ENCODE measurements at regions not wholly inside any gene's neighbourhood (a gene's known extent, or its start where the extent isn't known, plus 50 kb on each side); places are given as distances from the start of the nearest gene placed in this dataset.

DNA sequence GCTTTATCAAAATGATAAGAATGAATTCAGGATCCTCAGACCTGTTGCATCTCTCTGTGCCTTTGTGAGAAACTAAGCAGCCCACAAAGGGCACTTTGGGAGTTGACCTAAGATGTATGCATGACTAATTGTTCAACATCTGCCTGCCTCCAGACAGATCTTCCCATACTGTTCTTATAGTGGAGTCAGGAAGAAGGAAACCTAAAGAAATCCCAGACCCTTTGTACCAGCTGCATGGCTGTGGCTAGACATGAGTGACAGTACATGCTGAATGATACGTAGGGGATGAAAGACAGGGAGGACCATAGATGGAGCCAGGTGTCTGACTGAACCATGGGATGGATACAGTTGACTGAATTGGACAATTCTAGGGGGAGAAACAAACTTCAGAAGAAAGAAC lies 148.7 kb upstream of the PCGF5 start:
- no peak for TF ChIP-seq ZFX (IDR thresholded peaks at IDR 0.05; ENCODE audit: borderline replicate concordance)
- TF ChIP-seq, protein P1, sequence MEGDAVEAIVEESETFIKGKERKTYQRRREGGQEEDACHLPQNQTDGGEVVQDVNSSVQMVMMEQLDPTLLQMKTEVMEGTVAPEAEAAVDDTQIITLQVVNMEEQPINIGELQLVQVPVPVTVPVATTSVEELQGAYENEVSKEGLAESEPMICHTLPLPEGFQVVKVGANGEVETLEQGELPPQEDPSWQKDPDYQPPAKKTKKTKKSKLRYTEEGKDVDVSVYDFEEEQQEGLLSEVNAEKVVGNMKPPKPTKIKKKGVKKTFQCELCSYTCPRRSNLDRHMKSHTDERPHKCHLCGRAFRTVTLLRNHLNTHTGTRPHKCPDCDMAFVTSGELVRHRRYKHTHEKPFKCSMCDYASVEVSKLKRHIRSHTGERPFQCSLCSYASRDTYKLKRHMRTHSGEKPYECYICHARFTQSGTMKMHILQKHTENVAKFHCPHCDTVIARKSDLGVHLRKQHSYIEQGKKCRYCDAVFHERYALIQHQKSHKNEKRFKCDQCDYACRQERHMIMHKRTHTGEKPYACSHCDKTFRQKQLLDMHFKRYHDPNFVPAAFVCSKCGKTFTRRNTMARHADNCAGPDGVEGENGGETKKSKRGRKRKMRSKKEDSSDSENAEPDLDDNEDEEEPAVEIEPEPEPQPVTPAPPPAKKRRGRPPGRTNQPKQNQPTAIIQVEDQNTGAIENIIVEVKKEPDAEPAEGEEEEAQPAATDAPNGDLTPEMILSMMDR (IDR thresholded peaks at IDR 0.05), result no peak
- H3K27ac ChIP-seq, result no peak overlapping the region

DNA sequence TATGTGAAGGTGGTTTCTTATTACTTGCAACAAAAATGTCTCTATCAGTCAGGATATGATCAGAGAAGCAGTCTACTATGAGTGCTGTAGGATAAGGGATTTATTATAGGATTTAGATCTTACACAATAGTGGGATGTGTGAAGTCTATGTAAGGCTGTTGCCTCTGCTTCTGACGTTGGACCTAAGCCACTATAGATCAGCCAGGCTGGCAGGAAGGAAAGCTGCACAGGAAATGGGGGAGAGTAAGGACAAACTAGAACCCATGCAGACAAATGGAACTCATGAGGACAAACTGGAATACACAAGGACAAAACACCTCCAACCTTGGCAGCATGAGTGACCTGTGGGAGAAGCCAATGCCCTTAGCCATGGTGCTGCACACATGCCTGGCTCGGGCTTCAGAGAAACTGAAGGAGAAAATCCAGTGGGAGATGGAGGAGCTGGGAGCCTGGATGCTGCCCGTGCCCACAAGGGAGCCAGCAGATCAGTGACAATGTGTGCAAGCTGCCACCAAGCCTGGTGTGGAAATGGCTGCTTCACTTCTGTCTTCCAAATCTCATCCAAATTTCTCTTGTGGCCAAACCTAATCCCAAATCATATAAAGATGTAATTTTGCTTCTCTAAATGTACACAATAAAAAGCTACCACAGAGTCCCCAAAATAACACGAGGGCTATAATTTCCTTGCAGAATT lies 147.0 kb upstream of the PCGF5 start:
- TF ChIP-seq, protein P1 (IDR thresholded peaks at IDR 0.05), result no peak
- no peak for TF ChIP-seq ZFX (IDR thresholded peaks at IDR 0.05; ENCODE audit: borderline replicate concordance)
- no peak overlapping the region for H3K27ac ChIP-seq

DNA sequence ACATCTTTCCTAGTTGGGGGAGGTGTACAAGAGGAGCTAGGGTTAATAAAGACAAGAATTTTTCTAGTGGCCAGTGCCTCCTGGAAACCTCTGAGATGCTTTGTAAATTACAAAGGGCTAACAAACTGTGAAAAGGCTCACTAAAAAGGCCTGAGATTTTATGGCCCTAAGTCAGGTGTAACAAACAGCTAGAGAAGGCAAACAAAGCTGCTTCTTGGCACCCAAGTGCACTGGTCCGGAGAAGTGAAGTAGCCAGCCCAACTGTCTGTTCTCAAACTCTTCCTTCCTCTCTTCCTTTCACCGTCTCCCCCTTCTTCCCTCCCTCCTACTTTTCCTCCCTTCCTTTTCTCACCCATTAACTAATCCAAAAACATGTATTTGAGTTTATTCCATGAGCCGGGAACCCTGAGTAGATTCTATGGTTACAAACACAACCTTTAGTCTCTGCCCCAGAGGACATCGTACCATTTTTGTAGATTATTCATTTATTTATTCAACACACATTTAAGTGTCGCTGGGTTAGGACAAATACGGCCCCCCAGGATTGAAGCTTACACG lies 143.4 kb upstream of the PCGF5 start:
- TF ChIP-seq ZFX (IDR thresholded peaks at IDR 0.05; ENCODE audit: borderline replicate concordance), result no peak
- TF ChIP-seq, protein P1 (IDR thresholded peaks at IDR 0.05), result no peak
- H3K27ac ChIP-seq, result no peak overlapping the region

DNA sequence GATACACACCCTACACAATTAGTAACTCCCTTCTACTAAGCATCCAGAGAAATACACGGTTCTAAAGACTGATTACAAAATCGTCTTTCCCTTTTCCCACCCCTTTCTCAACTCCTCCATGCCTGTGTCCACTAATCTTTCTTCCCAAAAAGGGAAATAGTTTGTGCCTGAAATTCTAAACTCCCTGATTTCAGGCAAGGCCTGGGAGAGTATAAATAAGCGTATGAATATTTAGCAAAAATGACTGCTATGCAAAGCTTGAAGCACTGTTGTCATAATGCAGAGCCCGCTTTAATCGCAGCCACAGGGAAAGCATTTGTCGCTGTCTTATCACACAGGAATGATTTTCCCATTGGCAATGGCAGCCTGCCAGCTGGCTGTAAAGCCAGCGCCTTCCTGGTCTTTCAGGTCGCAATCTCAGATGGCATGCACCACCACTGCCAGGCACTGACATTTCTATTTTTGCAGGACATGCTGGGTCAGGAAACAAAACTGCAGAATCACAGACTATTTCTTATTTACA lies 142.9 kb upstream of the PCGF5 start:
- no peak overlapping the region for H3K27ac ChIP-seq
- TF ChIP-seq ZFX (IDR thresholded peaks at IDR 0.05; ENCODE audit: borderline replicate concordance), result no peak
- TF ChIP-seq, protein P1 (IDR thresholded peaks at IDR 0.05), result no peak

DNA sequence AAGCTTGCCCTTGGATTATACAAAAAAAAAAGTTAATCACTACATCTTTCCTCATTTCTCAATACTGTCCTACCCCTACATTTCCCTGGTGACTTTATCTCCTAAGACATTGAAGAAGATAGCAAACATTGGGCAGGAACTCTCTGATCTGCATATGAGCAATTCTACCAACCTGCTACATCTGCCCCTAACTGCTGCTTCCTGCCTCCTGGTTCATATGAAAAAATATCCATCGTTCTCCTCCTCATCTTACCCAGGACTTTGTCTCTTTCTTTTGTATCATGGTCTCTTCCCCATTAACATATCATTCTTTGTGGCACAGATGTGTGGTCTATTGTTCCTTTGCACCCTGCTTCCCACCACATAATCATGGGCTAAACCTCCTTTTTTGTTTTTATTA lies 139.7 kb upstream of the PCGF5 start:
- no peak overlapping the region for H3K27ac ChIP-seq
- no peak for TF ChIP-seq ZFX (IDR thresholded peaks at IDR 0.05; ENCODE audit: borderline replicate concordance)
- TF ChIP-seq, protein P1 (IDR thresholded peaks at IDR 0.05), result no peak

DNA sequence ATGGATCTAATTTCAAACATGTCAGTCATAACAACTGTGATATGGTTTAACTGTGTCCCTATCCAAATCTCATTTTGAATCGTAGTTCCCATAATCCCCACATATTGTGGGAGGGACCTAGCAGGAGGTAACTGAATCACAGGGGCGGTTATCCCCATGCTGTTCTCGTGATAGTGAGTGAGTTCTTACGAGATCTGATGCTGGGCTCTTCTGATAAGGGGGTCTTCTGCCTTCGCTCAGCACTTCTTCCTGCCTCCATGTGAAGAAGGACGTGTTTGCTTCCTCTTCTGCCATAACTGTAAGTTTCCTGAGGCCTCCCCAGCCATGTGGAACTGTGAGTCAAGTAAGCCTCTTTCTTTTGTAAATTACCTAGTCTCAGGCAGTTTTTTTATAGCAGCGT lies 138.0 kb upstream of the PCGF5 start:
- no peak overlapping the region for H3K27ac ChIP-seq
- TF ChIP-seq, protein P1 (IDR thresholded peaks at IDR 0.05), result no peak
- no peak for TF ChIP-seq ZFX (IDR thresholded peaks at IDR 0.05; ENCODE audit: borderline replicate concordance)
